Midbrain (tissue), 1 donor: ENCODE measurements at regions not wholly inside any gene's neighbourhood (a gene's known extent, or its start where the extent isn't known, plus 50 kb on each side); places are given as distances from the start of the nearest gene placed in this dataset.
"Not testable (repeated sequence)": the region's sequence is repeated elsewhere in the genome, so short reads cannot be mapped to it uniquely, and the experiment has no call there.

ENCODE experiments used
- DNase-seq: peaks from one replicate; lab custom pipeline; 2025; lab: John Stamatoyannopoulos, UW

GRCh38 chr2:8229546-8229986, 452.3 kb upstream of the ID2 start:
- DNase-seq, result no peak

GRCh38 chr2:8230466-8230865, 451.4 kb upstream of the ID2 start:
- DNase-seq, result no peak

GRCh38 chr2:8231902-8232301, 450.0 kb upstream of the ID2 start:
- DNase-seq, result no peak

GRCh38 chr2:8232871-8233270, 449.0 kb upstream of the ID2 start:
- no peak for DNase-seq

DNA sequence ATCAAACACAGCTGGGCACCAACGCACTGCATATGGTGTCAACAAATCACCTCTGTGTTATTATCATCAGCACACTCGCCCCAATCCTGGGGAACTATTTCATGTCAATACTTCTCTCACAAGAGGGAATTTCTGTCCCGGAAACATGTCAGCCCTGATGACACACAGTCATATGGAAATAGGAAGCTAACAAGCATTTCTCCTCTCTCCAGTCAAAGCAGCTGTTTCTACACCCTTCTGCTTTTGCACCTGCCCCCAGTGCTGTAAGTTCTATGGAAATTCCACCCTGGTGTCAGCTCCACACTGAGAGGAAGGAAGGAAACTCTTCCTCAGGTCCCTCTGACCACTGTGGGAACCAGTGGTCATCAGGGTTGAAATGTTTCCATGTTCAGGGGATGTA, 447.6 kb upstream of the ID2 start:
- DNase-seq, result no peak

- no peak for DNase-seq
Measured at GRCh38 chr2:8234757-8235374, 447.0 kb upstream of the ID2 start.

GRCh38 chr2:8235419-8235818, 446.4 kb upstream of the ID2 start:
- DNase-seq, result no peak

DNA sequence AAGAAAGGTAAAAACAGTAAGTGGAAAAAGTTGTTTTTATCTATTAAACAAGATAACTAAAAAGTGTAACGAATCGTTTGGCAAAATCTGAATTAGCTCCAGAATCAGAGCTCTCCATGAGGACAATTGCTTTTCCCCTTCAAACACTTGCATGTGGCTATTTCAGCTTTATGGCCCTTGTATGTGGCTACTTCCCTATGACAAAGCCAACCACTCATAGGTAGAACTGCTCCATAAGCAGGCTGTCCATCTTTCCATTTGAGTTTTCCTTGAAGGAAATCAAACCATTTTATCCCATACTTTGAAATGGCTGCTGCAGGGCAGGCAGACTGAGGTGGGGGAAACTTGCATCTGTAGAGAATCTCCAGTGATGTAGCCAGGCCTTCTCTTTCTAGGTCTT, 445.5 kb upstream of the ID2 start:
- DNase-seq, result no peak

DNA sequence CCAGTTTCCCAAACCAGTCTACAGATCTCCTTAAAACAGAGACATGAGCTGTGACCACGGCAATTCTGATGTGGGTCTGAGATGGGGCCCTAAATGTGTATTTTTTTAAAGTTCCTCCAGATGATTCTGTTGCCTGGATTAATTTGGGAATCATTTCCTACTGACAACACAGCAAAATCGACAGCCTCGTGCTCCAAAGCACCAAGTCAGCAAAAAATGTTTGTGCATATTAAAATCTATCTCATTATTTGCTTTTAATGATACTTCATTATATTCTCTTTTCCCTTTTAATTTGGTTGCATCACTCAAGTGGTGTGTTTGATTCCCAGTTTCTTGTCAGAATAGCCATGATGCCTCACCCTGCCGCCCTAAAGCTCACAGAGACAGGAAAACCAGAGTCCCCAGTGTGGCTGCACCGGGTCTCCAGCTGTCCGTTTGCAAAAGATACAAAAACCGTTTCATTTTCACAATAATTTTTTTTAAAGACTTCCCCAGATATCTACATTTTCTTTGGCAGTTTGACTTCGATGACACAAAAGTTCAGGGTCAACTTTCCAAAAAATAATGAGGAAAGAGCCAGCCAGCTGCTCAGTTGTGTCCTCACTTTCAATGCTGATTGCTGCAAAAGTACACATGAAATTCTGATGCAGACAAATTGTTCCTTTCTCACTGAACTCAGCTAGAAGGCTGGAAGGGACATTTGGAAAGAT, 443.2 kb upstream of the ID2 start:
- DNase-seq, result no peak

GRCh38 chr2:8239531-8240088, 442.2 kb upstream of the ID2 start:
- DNase-seq, result peak; percentile 34

GRCh38 chr2:8241317-8241716, 440.5 kb upstream of the ID2 start:
- no peak for DNase-seq

GRCh38 chr2:8242739-8243138, 439.1 kb upstream of the ID2 start:
- DNase-seq, result no peak

DNA sequence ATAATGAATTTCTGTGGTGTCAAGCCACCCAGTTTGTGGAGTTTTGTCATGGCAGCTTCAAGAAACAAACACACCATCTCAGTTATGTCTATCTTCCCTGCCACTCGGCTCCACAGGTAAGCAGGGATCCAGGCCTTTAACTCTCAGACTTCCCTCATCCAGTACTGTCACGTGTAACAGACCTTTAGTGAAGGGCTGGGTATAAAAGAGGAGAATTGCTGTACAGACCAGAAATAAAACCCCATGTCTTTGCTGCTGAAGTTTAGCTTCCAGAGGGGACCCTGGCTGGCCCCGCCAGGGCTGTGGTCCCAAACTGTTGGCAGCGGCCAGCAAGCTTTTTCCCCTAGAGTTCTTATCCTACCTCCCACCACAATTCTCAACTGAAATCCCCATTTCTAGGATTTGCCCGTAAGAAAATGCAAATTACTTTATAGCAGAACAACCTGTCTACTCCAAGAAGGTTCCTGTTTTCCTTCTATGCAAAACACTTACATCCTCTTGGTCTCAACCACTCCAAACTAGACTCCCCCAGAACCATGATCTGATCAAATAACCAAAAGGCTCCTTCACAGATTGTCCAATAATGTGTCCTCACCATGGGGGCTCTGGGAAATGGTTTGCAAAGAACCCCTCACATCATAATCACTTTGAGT, 438.0 kb upstream of the ID2 start:
- no peak for DNase-seq

GRCh38 chr2:8244639-8245038, 437.2 kb upstream of the ID2 start:
- DNase-seq, result peak; percentile 17

DNA sequence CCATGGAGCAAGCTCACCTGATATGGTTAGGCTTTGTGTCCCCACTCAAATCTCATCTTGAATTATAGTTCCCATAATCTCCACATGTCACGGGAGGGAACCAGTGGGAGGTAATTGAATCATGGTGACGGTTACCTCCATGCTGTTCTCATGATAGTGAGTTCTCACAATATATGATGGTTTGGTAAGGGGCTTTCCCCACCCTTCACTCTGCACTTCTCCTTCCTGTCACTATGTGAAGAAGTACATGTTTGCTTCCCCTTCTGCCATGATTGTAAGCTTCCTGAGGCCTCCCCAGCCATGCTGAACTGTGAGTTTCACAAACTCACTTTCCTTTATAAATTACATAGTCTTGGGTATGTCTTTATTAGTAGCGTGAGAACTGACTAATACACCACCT, 435.7 kb upstream of the ID2 start:
- no peak for DNase-seq

- no peak for DNase-seq
Measured at GRCh38 chr2:8247905-8248622, 433.8 kb upstream of the ID2 start.

GRCh38 chr2:8248623-8248957, 433.3 kb upstream of the ID2 start:
- no peak for DNase-seq

GRCh38 chr2:8249141-8249540, 432.7 kb upstream of the ID2 start:
- no peak for DNase-seq

GRCh38 chr2:8249769-8250168, 432.1 kb upstream of the ID2 start:
- DNase-seq, result no peak

DNA sequence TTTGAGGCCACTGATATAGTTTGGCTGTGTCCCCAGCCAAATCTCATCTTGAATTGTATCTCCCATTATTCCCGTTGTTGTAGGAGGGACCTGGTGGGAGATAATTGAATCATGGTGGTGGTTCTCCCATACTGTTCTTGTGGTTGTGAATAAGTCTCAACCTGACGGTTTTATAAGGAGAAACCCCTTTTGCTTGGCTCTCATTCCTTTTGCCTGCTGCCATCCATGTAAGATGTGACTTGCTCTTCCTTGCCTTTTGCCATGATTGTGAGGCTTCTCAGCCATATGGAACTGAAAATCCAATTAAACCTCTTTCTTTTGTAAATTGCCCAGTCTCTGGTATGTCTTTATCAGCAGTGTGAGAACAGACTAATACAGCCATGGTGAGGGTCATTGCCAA, 431.6 kb upstream of the ID2 start:
- DNase-seq, result not testable (repeated sequence)

GRCh38 chr2:8251291-8251690, 430.6 kb upstream of the ID2 start:
- DNase-seq, result no peak

DNA sequence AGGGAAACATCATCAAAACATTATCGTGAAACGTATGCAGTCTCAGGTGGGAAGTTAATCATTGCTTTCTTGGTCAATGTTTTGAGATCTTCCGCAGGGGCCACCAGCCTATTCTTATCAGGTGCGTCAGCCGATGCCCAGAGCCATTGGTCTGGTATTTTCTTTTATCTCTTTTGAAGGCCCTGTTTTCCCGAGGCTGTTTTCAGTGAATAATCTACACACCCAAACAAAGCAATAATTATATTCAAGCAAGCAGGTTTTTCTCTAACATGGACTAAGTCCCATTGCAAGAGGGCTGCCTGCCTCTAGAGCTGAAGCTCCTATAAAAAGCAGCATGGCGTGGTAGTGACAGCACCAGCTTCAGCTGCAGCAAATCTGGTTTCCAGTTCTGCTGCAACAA, 430.0 kb upstream of the ID2 start:
- no peak for DNase-seq
